ENCODE measurements at regions not wholly inside any gene's neighbourhood (a gene's known extent, or its start where the extent isn't known, plus 50 kb on each side); places are given as distances from the start of the nearest gene placed in this dataset.
A peak's percentile ranks its signal among the peaks of the same experiment; 100 is the strongest.

GRCh38 chr19:31986951-31987350 is 358.5 kb upstream of the ZNF507 start (continued):
- no peak for TF ChIP-seq TEAD4 (IDR thresholded peaks at IDR 0.05; ENCODE audit: low read depth, low read length)

DNA sequence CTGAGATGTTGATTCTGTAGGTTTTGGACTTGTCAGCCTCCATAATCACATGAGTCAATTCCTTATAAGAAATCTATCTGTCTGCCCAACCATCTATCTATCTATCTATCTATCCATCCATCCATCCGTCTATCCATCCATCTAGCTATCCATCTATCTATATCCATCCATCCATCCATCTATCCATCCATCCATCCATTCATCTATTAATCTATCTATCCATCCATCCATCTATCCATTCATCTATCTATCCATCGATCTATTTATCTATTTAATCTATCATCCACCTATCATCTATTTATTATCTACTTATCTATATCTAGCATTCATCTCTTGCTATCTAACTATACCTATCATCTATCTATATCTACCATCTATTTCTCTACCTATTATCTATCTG is 357.2 kb upstream of the ZNF507 start:
- Histone ChIP-seq H3K9ac (replicated peaks in 1 of 4; ENCODE audit: extremely low read depth in 1 of 4, low read depth in 3 of 4, low read length in 3 of 4) (no peak overlapping the region), H4K8ac (ENCODE audit: extremely low read depth, insufficient read depth, low read length) (no peak overlapping the region), H3K79me2 (ENCODE audit: control insufficient read depth in 1 of 2, insufficient read depth in 2 of 2, low read length in 2 of 2) (no peaks in the 10 kb centered on the region), H3K27ac (ENCODE audit: low read depth, low read length) (no peak overlapping the region), H3K4me2 (ENCODE audit: insufficient read depth in 1 of 2, low read depth in 2 of 2, low read length in 2 of 2) (no peak overlapping the region), H2AFZ (ENCODE audit: low read length) (no peak overlapping the region), H4K20me1 (replicated peaks in 1 of 2; ENCODE audit: control insufficient read depth in 1 of 2, insufficient read depth in 2 of 2, low read length in 2 of 2) (no peaks in the 10 kb centered on the region), H3K4me1 (replicated peaks in 1 of 4; ENCODE audit: control insufficient read depth in 3 of 4, insufficient read depth in 4 of 4, low read length in 3 of 4) (no peaks in the 10 kb centered on the region; a peak in 1 of 7 replicates), H3K36me3 (ENCODE audit: control insufficient read depth in 2 of 4, insufficient read depth in 4 of 4, low read length in 3 of 4) (no peaks in the 10 kb centered on the region), H2AK5ac (ENCODE audit: low read depth, low read length) (no peak overlapping the region), H2BK15ac (ENCODE audit: low read length) (no peak overlapping the region), H2BK12ac (ENCODE audit: low read depth, low read length) (no peak overlapping the region), H3K23ac (ENCODE audit: insufficient read length) (no peak overlapping the region), H2BK20ac (ENCODE audit: low read length) (no peak overlapping the region), H3K9me3 (ENCODE audit: insufficient read depth in 2 of 2, low read depth in 1 of 2, low read length in 1 of 2) (peaks cover 2 to 5% of the 10 kb centered on the region in 2 experiments; a peak in 1 of 4 replicates), H2BK120ac (replicated peaks; ENCODE audit: low read depth, low read length) (no peak overlapping the region), H4K91ac (replicated peaks; ENCODE audit: insufficient read length, low read length) (no peak overlapping the region), H3K27me3 (replicated peaks in 1 of 4; ENCODE audit: control insufficient read depth in 3 of 4, extremely low read depth in 1 of 4, insufficient read depth in 3 of 4, low read length in 3 of 4) (no peaks in the 10 kb centered on the region), H4K5ac (ENCODE audit: insufficient read length, low read depth, low read length) (no peak overlapping the region), H2BK5ac (ENCODE audit: low read depth, low read length) (no peak overlapping the region), H3K4me3 (ENCODE audit: extremely low read depth in 1 of 4, insufficient read depth in 2 of 4, low read depth in 3 of 4, low read length in 4 of 4) (no peak overlapping the region), H3K79me1 (ENCODE audit: low read depth, low read length) (no peaks in the 10 kb centered on the region), H3K14ac (ENCODE audit: insufficient read length) (no peak overlapping the region), H3K23me2 (ENCODE audit: low read depth, low read length) (peaks cover 3% of the 10 kb centered on the region; the same call in 1 of the 2 replicates), H3K4ac (replicated peaks; ENCODE audit: insufficient read length, low read depth, low read length) (no peak overlapping the region), H3K56ac (replicated peaks; ENCODE audit: insufficient read length, low read depth, low read length) (peak overlapping the region; percentile 78), H3K18ac (ENCODE audit: extremely low read depth, low read length) (no peak overlapping the region)
- ChIA-PET CTCF (ENCODE audit: partially characterized antibody) (no interaction called here), POLR2A (ENCODE audit: partially characterized antibody) (no interaction called here)
- TF ChIP-seq NANOG (IDR thresholded peaks at IDR 0.05; ENCODE audit: insufficient read depth, low read depth, low read length, poor library complexity, severe bottlenecking) (no peak), E2F6 (IDR thresholded peaks at IDR 0.05) (no peak), TAF7 (optimal IDR thresholded peaks at IDR 0.05; ENCODE audit: borderline replicate concordance, low read depth, low read length) (no peak)
- no peak for FAIRE-seq
- DNase-seq (ENCODE audit: low read depth in 1 of 2, low spot score in 2 of 2) = no peak
- 85 to 94% methylated on average over 1 to 2 of the region's 2 CpGs for WGBS, 2 experiments (ENCODE audit: extremely low coverage in 1 of 2, insufficient coverage in 1 of 2, insufficient read length in 1 of 2, insufficient replicate concordance in 2 of 2, low coverage in 1 of 2, low lambda C conversion rate in 2 of 2, missing lambda C conversion rate in 1 of 2)
